ENCODE measurements at regions not wholly inside any gene's neighbourhood (a gene's known extent, or its start where the extent isn't known, plus 50 kb on each side); places are given as distances from the start of the nearest gene placed in this dataset.

DNA sequence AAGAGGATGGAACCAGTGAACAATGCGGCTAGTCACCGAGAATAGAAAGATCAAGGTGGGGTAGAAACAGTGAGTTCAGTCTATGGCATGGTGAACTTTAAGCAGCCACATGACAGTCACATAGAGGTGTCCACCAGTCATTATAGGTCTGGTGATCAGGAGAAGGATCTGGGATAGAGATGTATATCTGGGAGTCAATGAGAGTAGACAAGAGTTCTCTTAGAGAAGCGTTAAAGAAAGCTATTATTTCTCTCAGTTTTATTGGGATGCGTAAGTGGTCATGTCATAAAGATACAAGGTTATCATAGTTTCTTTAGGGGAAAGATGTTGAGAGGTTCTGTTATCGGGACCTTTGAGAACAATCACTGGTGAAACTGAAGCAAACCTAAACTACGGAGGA lies 136.1 kb upstream of the SLC38A2 start:
- no peaks in the 10 kb centered on the region for H3K9me3 ChIP-seq (ENCODE audit: low read length)
- no peak overlapping the region for H3K4me3 ChIP-seq (ENCODE audit: low read depth in 1 of 2, low read length in 2 of 2)
- H3K9ac ChIP-seq (ENCODE audit: low read length): no peak overlapping the region
- H3K27me3 ChIP-seq (ENCODE audit: control insufficient read depth in 1 of 2, insufficient read depth in 2 of 2, low read length in 2 of 2): no peaks in the 10 kb centered on the region
- no peaks in the 10 kb centered on the region for H3K36me3 ChIP-seq (ENCODE audit: insufficient read depth, low read length)
- no peaks in the 10 kb centered on the region for H3K4me1 ChIP-seq (ENCODE audit: insufficient read depth, low read length)
- H3K27ac ChIP-seq (ENCODE audit: low read depth, low read length): no peak overlapping the region

DNA sequence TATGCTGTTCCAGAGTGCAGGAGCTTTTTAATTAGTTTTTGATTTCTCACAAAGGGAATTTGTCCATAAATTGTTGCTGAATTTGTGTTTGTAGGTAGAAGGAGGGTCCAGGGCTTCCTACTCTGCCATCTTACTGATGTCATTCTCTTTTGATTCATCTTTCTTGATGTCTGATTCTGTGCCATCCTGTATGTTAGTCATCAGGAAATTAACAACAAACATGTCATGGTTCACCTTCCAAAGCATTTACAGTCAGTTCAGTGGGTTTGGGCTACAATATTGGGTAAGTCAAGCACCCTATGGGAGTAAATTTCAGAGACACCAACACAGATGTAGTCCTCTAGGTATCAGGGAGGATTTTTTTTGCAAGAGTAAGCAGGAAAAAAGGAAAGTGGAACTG lies 135.2 kb upstream of the SLC38A2 start:
- Histone ChIP-seq H3K4me1 (ENCODE audit: insufficient read depth, low read length) (no peaks in the 10 kb centered on the region), H3K27ac (ENCODE audit: low read depth, low read length) (no peak overlapping the region), H3K36me3 (ENCODE audit: insufficient read depth, low read length) (no peaks in the 10 kb centered on the region), H3K9me3 (ENCODE audit: low read length) (no peaks in the 10 kb centered on the region), H3K9ac (ENCODE audit: low read length) (no peak overlapping the region), H3K4me3 (ENCODE audit: low read depth in 1 of 2, low read length in 2 of 2) (no peak overlapping the region), H3K27me3 (ENCODE audit: control insufficient read depth in 1 of 2, insufficient read depth in 2 of 2, low read length in 2 of 2) (no peaks in the 10 kb centered on the region)

GRCh38 chr12:46506961-46507360 lies 134.4 kb upstream of the SLC38A2 start:
- H3K9ac ChIP-seq (ENCODE audit: low read length): no peak overlapping the region
- H3K9me3 ChIP-seq (ENCODE audit: low read length): no peaks in the 10 kb centered on the region
- H3K36me3 ChIP-seq (ENCODE audit: insufficient read depth, low read length): no peaks in the 10 kb centered on the region
- H3K27me3 ChIP-seq (ENCODE audit: control insufficient read depth in 1 of 2, insufficient read depth in 2 of 2, low read length in 2 of 2): no peaks in the 10 kb centered on the region
- no peak overlapping the region for H3K4me3 ChIP-seq (ENCODE audit: low read depth in 1 of 2, low read length in 2 of 2)
- no peak overlapping the region for H3K27ac ChIP-seq (ENCODE audit: low read depth, low read length)
- no peaks in the 10 kb centered on the region for H3K4me1 ChIP-seq (ENCODE audit: insufficient read depth, low read length)

GRCh38 chr12:46506198-46506597 lies 133.6 kb upstream of the SLC38A2 start:
- H3K27ac ChIP-seq (ENCODE audit: low read depth, low read length): no peak overlapping the region
- H3K27me3 ChIP-seq (ENCODE audit: control insufficient read depth in 1 of 2, insufficient read depth in 2 of 2, low read length in 2 of 2): no peaks in the 10 kb centered on the region
- no peak overlapping the region for H3K9ac ChIP-seq (ENCODE audit: low read length)
- H3K4me3 ChIP-seq (ENCODE audit: low read depth in 1 of 2, low read length in 2 of 2): no peak overlapping the region
- H3K9me3 ChIP-seq (ENCODE audit: low read length): no peaks in the 10 kb centered on the region
- no peaks in the 10 kb centered on the region for H3K36me3 ChIP-seq (ENCODE audit: insufficient read depth, low read length)
- no peaks in the 10 kb centered on the region for H3K4me1 ChIP-seq (ENCODE audit: insufficient read depth, low read length)

DNA sequence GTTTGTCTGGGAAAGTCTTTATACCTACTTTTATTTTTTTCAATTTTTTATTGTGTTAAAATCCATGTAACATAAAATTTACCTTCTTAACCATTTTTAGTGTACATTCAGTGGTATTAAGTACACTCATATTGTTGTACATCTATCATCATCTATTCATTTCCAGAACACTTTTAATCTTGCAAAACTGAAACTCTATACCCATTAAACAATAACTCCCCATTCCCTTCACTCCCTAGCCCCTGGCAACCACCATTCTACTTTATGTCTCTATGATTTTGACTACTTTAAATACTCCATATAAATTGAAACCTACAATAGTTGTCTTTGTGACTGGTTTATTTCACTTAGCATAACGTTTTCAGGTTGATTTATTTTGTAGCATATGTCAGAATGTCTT lies 131.9 kb upstream of the SLC38A2 start:
- H3K9me3 ChIP-seq (ENCODE audit: low read length): no peaks in the 10 kb centered on the region
- H3K9ac ChIP-seq (ENCODE audit: low read length): no peak overlapping the region
- H3K27me3 ChIP-seq (ENCODE audit: control insufficient read depth in 1 of 2, insufficient read depth in 2 of 2, low read length in 2 of 2): no peaks in the 10 kb centered on the region
- H3K4me3 ChIP-seq (ENCODE audit: low read depth in 1 of 2, low read length in 2 of 2): no peak overlapping the region
- no peaks in the 10 kb centered on the region for H3K36me3 ChIP-seq (ENCODE audit: insufficient read depth, low read length)
- H3K27ac ChIP-seq (ENCODE audit: low read depth, low read length): no peak overlapping the region
- H3K4me1 ChIP-seq (ENCODE audit: insufficient read depth, low read length): no peaks in the 10 kb centered on the region

GRCh38 chr12:46503637-46504175 lies 131.1 kb upstream of the SLC38A2 start:
- no peaks in the 10 kb centered on the region for H3K9me3 ChIP-seq (ENCODE audit: low read length)
- no peak overlapping the region for H3K27ac ChIP-seq (ENCODE audit: low read depth, low read length)
- H3K27me3 ChIP-seq (ENCODE audit: control insufficient read depth in 1 of 2, insufficient read depth in 2 of 2, low read length in 2 of 2): no peaks in the 10 kb centered on the region
- no peaks in the 10 kb centered on the region for H3K36me3 ChIP-seq (ENCODE audit: insufficient read depth, low read length)
- no peak overlapping the region for H3K4me3 ChIP-seq (ENCODE audit: low read depth in 1 of 2, low read length in 2 of 2)
- no peak overlapping the region for H3K9ac ChIP-seq (ENCODE audit: low read length)
- no peaks in the 10 kb centered on the region for H3K4me1 ChIP-seq (ENCODE audit: insufficient read depth, low read length)

- Histone ChIP-seq H3K27ac (ENCODE audit: low read depth, low read length) (no peak overlapping the region), H3K9ac (ENCODE audit: low read length) (no peak overlapping the region), H3K27me3 (ENCODE audit: control insufficient read depth in 1 of 2, insufficient read depth in 2 of 2, low read length in 2 of 2) (no peaks in the 10 kb centered on the region), H3K4me1 (ENCODE audit: insufficient read depth, low read length) (no peaks in the 10 kb centered on the region), H3K9me3 (ENCODE audit: low read length) (no peaks in the 10 kb centered on the region), H3K4me3 (ENCODE audit: low read depth in 1 of 2, low read length in 2 of 2) (no peak overlapping the region), H3K36me3 (ENCODE audit: insufficient read depth, low read length) (no peaks in the 10 kb centered on the region)
These were observed 128.1 kb upstream of the SLC38A2 start for GRCh38 chr12:46500673-46501072.

DNA sequence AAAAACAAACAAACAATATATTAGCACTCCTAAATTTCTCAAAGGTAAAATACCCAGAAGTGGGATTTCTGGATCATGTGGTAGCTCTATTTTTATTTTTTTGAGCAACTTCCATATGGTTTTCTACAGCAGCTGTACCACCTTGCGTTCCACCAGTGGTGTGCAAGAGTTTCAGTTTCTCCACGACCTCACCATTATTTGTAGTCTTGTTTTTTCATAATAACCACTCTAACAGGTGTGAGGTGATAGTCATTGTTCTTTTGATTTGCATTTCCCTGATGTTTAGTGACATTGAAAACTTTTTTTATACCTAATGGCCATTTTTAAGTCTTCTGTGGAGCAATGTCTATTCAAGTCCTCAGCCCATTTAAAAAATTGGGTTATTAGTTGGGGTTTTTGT lies 127.3 kb upstream of the SLC38A2 start:
- Histone ChIP-seq H3K9ac (ENCODE audit: low read length) (no peak overlapping the region), H3K9me3 (ENCODE audit: low read length) (no peaks in the 10 kb centered on the region), H3K4me3 (ENCODE audit: low read depth in 1 of 2, low read length in 2 of 2) (no peak overlapping the region), H3K27ac (ENCODE audit: low read depth, low read length) (no peak overlapping the region), H3K4me1 (ENCODE audit: insufficient read depth, low read length) (no peaks in the 10 kb centered on the region), H3K27me3 (ENCODE audit: control insufficient read depth in 1 of 2, insufficient read depth in 2 of 2, low read length in 2 of 2) (no peaks in the 10 kb centered on the region), H3K36me3 (ENCODE audit: insufficient read depth, low read length) (no peaks in the 10 kb centered on the region)

DNA sequence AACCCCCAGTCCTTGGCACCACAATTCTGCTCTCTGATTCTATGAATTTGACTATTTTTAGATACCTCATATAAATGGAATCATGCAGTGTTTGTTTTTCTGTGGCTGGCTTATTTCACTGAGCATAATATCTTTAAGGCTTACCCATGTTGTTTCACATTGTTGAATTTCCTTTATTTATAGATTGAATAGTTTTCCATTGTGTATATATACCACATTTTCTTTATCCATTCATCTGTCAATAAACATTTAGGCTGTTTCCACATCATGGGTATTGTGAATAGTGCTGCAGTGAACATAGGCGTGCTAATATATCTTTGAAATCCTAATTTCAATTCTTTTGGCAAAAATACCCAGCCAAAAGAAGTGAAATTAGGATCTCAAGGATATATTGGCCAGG lies 126.7 kb upstream of the SLC38A2 start:
- Histone ChIP-seq H3K27ac (ENCODE audit: low read depth, low read length) (no peak overlapping the region), H3K36me3 (ENCODE audit: insufficient read depth, low read length) (no peaks in the 10 kb centered on the region), H3K4me1 (ENCODE audit: insufficient read depth, low read length) (peaks cover 6% of the 10 kb centered on the region), H3K9me3 (ENCODE audit: low read length) (no peaks in the 10 kb centered on the region), H3K4me3 (ENCODE audit: low read depth in 1 of 2, low read length in 2 of 2) (no peak overlapping the region), H3K9ac (ENCODE audit: low read length) (no peak overlapping the region), H3K27me3 (ENCODE audit: control insufficient read depth in 1 of 2, insufficient read depth in 2 of 2, low read length in 2 of 2) (no peaks in the 10 kb centered on the region)

- no peak overlapping the region for H3K9ac ChIP-seq (ENCODE audit: low read length)
- no peaks in the 10 kb centered on the region for H3K9me3 ChIP-seq (ENCODE audit: low read length)
- H3K27me3 ChIP-seq (ENCODE audit: control insufficient read depth in 1 of 2, insufficient read depth in 2 of 2, low read length in 2 of 2): no peaks in the 10 kb centered on the region
- peaks cover 6% of the 10 kb centered on the region for H3K4me1 ChIP-seq (ENCODE audit: insufficient read depth, low read length)
- no peak overlapping the region for H3K4me3 ChIP-seq (ENCODE audit: low read depth in 1 of 2, low read length in 2 of 2)
- H3K27ac ChIP-seq (ENCODE audit: low read depth, low read length): no peak overlapping the region
- no peaks in the 10 kb centered on the region for H3K36me3 ChIP-seq (ENCODE audit: insufficient read depth, low read length)
These were observed 125.2 kb upstream of the SLC38A2 start for GRCh38 chr12:46497739-46498138.

- Histone ChIP-seq H3K27ac (ENCODE audit: low read depth, low read length) (no peak overlapping the region), H3K4me1 (ENCODE audit: insufficient read depth, low read length) (peaks cover 18% of the 10 kb centered on the region), H3K36me3 (ENCODE audit: insufficient read depth, low read length) (no peaks in the 10 kb centered on the region), H3K9ac (ENCODE audit: low read length) (no peak overlapping the region), H3K9me3 (ENCODE audit: low read length) (no peaks in the 10 kb centered on the region), H3K4me3 (ENCODE audit: low read depth in 1 of 2, low read length in 2 of 2) (no peak overlapping the region), H3K27me3 (ENCODE audit: control insufficient read depth in 1 of 2, insufficient read depth in 2 of 2, low read length in 2 of 2) (no peaks in the 10 kb centered on the region)
These were observed 121.9 kb upstream of the SLC38A2 start for GRCh38 chr12:46494424-46494823.

DNA sequence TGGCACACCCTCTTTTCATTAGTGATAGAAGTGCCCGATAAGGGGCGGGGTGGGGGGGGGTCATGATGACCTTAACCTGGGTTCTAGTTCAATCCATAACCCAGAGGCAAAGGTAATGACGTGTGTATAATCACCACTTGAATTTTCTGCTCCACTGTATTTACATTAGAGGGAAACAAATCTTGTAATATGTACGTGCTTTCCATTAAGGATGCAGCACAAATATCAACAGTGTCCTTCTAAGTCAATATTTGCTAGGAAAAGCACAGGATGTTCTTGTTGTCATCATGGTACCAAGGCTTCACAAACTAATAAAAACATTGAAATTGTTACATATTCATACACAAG lies 121.2 kb upstream of the SLC38A2 start:
- Histone ChIP-seq H3K9ac (ENCODE audit: low read length) (no peak overlapping the region), H3K9me3 (ENCODE audit: low read length) (no peaks in the 10 kb centered on the region), H3K36me3 (ENCODE audit: insufficient read depth, low read length) (no peaks in the 10 kb centered on the region), H3K4me3 (ENCODE audit: low read depth in 1 of 2, low read length in 2 of 2) (no peak overlapping the region), H3K4me1 (ENCODE audit: insufficient read depth, low read length) (peaks cover 18% of the 10 kb centered on the region), H3K27me3 (ENCODE audit: control insufficient read depth in 1 of 2, insufficient read depth in 2 of 2, low read length in 2 of 2) (no peaks in the 10 kb centered on the region), H3K27ac (ENCODE audit: low read depth, low read length) (no peak overlapping the region)
